GM19328 (cell line): ENCODE measurements at regions not wholly inside any gene's neighbourhood (a gene's known extent, or its start where the extent isn't known, plus 50 kb on each side); places are given as distances from the start of the nearest gene placed in this dataset.
A peak's percentile ranks its signal among the peaks of the same experiment; 100 is the strongest.

ENCODE experiments used
- ATAC-seq: cut with Tn5 transposase; IDR thresholded peaks from one replicate; pipeline ENCODE4 v1.9.1; 2021; ENCODE audit warnings: mild to moderate bottlenecking, moderate library complexity; ENCODE audit not compliant: unreplicated experiment

GRCh38 chrX:65034668-65035445 lies 58.6 kb upstream of the ZC4H2 start, which contains the start of gene ZC3H12B:
ZC3H12B (plus strand) TSS chrX:65034826.
- ATAC-seq: peak; percentile 93

- ATAC-seq: no peak
Measured at GRCh38 chrX:65034292-65034667, 58.0 kb upstream of the ZC4H2 start.
